IMR-90 (cell line): ENCODE measurements at regions not wholly inside any gene's neighbourhood (a gene's known extent, or its start where the extent isn't known, plus 50 kb on each side); places are given as distances from the start of the nearest gene placed in this dataset.

Experiments used
- ATAC-seq: fragments of 200-7000 bp; cut with Tn5 transposase; 2 replicates; pipeline ENCODE4 v1.9.1; 2020; ENCODE audit warnings: low read depth, mild to moderate bottlenecking, moderate library complexity
- BruUV-seq: library from RNA; stranded (reverse); fragments of 400-500 nt; replicated peaks from 2 replicates; lab custom pipeline; 2021; lab: Mats Ljungman, UMichigan
- CTCF ChIA-PET: fragments of 300-600 bp; formaldehyde crosslinking; extraction: SDS; loops from one replicate; lab custom pipeline; 2021; ENCODE audit warnings: antibody characterized with exemption; lab: Yijun Ruan, JAX
- POLR2A ChIA-PET: fragments of 300-600 bp; sonication (Branson Sonifier 250); formaldehyde crosslinking; loops from one replicate; lab custom pipeline; 2022; ENCODE audit warnings: antibody characterized with exemption; ENCODE audit not compliant: unreplicated experiment; lab: Charles Lee
- DNase-seq: peaks from one replicate; pipeline ENCODE4 v3.0.0; 2013
- H2AFZ ChIP-seq: replicated peaks from 2 replicates; pipeline ENCODE3; 2013; ENCODE audit warnings: low read length, mild to moderate bottlenecking; ENCODE audit not compliant: poor library complexity
- H2AK5ac ChIP-seq: 2 replicates; pipeline ENCODE4 v1.6.1; 2013; ENCODE audit warnings: low read depth, low read length, inconsistent platforms
- H2AK9ac ChIP-seq: replicated peaks from 2 replicates; pipeline ENCODE3; 2013; ENCODE audit warnings: mild to moderate bottlenecking, low read depth, low read length, moderate library complexity; ENCODE audit not compliant: poor library complexity
- H2BK120ac ChIP-seq: 2 replicates; pipeline ENCODE4 v1.6.1; 2013; ENCODE audit warnings: low read depth, low read length, inconsistent platforms
- H2BK15ac ChIP-seq: 3 replicates; pipeline ENCODE4 v1.6.1; 2013; ENCODE audit warnings: low read depth, low read length, inconsistent platforms
- H2BK20ac ChIP-seq: 2 replicates; pipeline ENCODE4 v1.6.1; 2013; ENCODE audit warnings: low read depth, mild to moderate bottlenecking, inconsistent platforms, low read length, moderate library complexity
- H2BK5ac ChIP-seq: 2 replicates; pipeline ENCODE4 v1.6.1; 2013; ENCODE audit warnings: mild to moderate bottlenecking, low read depth, low read length, inconsistent platforms; ENCODE audit not compliant: poor library complexity, severe bottlenecking
- H3K14ac ChIP-seq: replicated peaks from 2 replicates; pipeline ENCODE4 v1.6.1; 2013; ENCODE audit warnings: low read depth, low read length, inconsistent platforms
- H3K18ac ChIP-seq: 2 replicates; pipeline ENCODE4 v1.6.1; 2013; ENCODE audit warnings: low read depth, low read length, control low read depth
- H3K23ac ChIP-seq: 2 replicates; pipeline ENCODE4 v1.6.1; 2013; ENCODE audit warnings: low read depth, low read length, inconsistent platforms
- H3K27ac ChIP-seq: 2 replicates; pipeline ENCODE4 v1.5.1; 2013; ENCODE audit warnings: mild to moderate bottlenecking, control low read depth, low read length; ENCODE audit not compliant: insufficient read depth
- H3K27me3 ChIP-seq: 2 replicates; pipeline ENCODE4 v1.6.1; 2013; ENCODE audit warnings: low read length; ENCODE audit not compliant: control insufficient read depth, insufficient read depth
- H3K36me3 ChIP-seq: 2 replicates; pipeline ENCODE4 v1.6.1; 2013; ENCODE audit warnings: low read length, mixed read lengths; ENCODE audit not compliant: control insufficient read depth, insufficient read depth
- H3K4ac ChIP-seq: 2 replicates; pipeline ENCODE4 v1.6.1; 2013; ENCODE audit warnings: low read depth, low read length, inconsistent platforms
- H3K4me1 ChIP-seq: 2 replicates; pipeline ENCODE4 v1.6.1; 2013; ENCODE audit warnings: low read length, mixed read lengths; ENCODE audit not compliant: control insufficient read depth, insufficient read depth
- H3K4me2 ChIP-seq: 2 replicates; pipeline ENCODE4 v1.6.1; 2013; ENCODE audit warnings: low read depth, mild to moderate bottlenecking, control low read depth, low read length, moderate library complexity
- H3K4me3 ChIP-seq: 2 replicates; pipeline ENCODE4 v1.5.1; 2013; ENCODE audit warnings: low read depth, mild to moderate bottlenecking, control low read depth, low read length, moderate library complexity; ENCODE audit not compliant: insufficient read depth
- H3K56ac ChIP-seq: 2 replicates; pipeline ENCODE4 v1.6.1; 2013; ENCODE audit warnings: low read length, inconsistent platforms; ENCODE audit not compliant: insufficient read depth; ENCODE audit errors: extremely low read depth
- H3K79me1 ChIP-seq, 2 experiments: 2 replicates each; pipeline ENCODE4 v1.6.1; 2013; ENCODE audit warnings: low read length in 2 of 2, inconsistent platforms in 1 of 2, low read depth in 1 of 2
- H3K9ac ChIP-seq: 2 replicates; pipeline ENCODE4 v1.6.1; 2013; ENCODE audit warnings: low read depth, low read length, control low read depth
- H3K9me1 ChIP-seq: 2 replicates; pipeline ENCODE4 v1.6.1; 2013; ENCODE audit warnings: low read length, inconsistent platforms; ENCODE audit not compliant: insufficient read depth
- H3K9me3 ChIP-seq: 2 replicates; pipeline ENCODE4 v1.6.1; 2013; ENCODE audit warnings: low read length; ENCODE audit not compliant: control insufficient read depth, insufficient read depth
- H4K20me1 ChIP-seq: 2 replicates; pipeline ENCODE4 v1.6.1; 2013; ENCODE audit warnings: low read length, inconsistent platforms; ENCODE audit not compliant: insufficient read depth
- H4K5ac ChIP-seq: 2 replicates; pipeline ENCODE4 v1.6.1; 2013; ENCODE audit warnings: mild to moderate bottlenecking, low read depth, low read length, control low read depth
- H4K8ac ChIP-seq, 2 experiments: 2 replicates each; pipeline ENCODE4 v1.6.1; 2013; ENCODE audit warnings: low read depth in 2 of 2, low read length in 2 of 2, control low read depth in 1 of 2, inconsistent platforms in 1 of 2
- H4K91ac ChIP-seq: 2 replicates; pipeline ENCODE4 v1.6.1; 2013; ENCODE audit warnings: low read depth, low read length, inconsistent platforms; ENCODE audit not compliant: insufficient read depth
- BHLHE40 ChIP-seq: fragments of 150-350 bp; IDR thresholded peaks from 2 replicates; pipeline ENCODE4 v1.6.1; 2016; ENCODE audit warnings: mild to moderate bottlenecking, low read depth, low read length
- CEBPB ChIP-seq: IDR thresholded peaks from 2 replicates; pipeline ENCODE4 v1.6.1; 2012; ENCODE audit warnings: low read depth, low read length, improper control_type of control experiment
- CHD1 ChIP-seq: IDR thresholded peaks from 2 replicates; pipeline ENCODE4 v1.6.1; 2012; ENCODE audit warnings: low read depth, low read length, improper control_type of control experiment
- ELK1 ChIP-seq: fragments of 150-350 bp; IDR thresholded peaks from 2 replicates; pipeline ENCODE4 v1.6.1; 2016; ENCODE audit warnings: low read depth, mild to moderate bottlenecking, low read length, moderate library complexity, borderline replicate concordance
- FOS ChIP-seq: fragments of 150-350 bp; IDR thresholded peaks from 2 replicates; pipeline ENCODE4 v1.6.1; 2016; ENCODE audit warnings: low read depth, low read length
- MAFK ChIP-seq: IDR thresholded peaks from 2 replicates; pipeline ENCODE4 v1.6.1; 2012; ENCODE audit warnings: low read depth, low read length, improper control_type of control experiment
- MAZ ChIP-seq: IDR thresholded peaks from 2 replicates; pipeline ENCODE4 v1.6.1; 2012; ENCODE audit warnings: low read depth, mild to moderate bottlenecking, low read length, improper control_type of control experiment, moderate library complexity, borderline replicate concordance
- MXI1 ChIP-seq: IDR thresholded peaks from 2 replicates; pipeline ENCODE4 v1.6.1; 2012; ENCODE audit warnings: low read depth, mild to moderate bottlenecking, low read length, moderate library complexity, borderline replicate concordance
- NFE2L2 ChIP-seq: fragments of 150-350 bp; IDR thresholded peaks from 2 replicates; pipeline ENCODE4 v1.6.1; 2016; ENCODE audit warnings: low read depth, mild to moderate bottlenecking, low read length
- POLR2A ChIP-seq: IDR thresholded peaks from 2 replicates; pipeline ENCODE4 v1.6.1; 2012; ENCODE audit warnings: mild to moderate bottlenecking, low read depth, low read length
- RAD21 ChIP-seq: IDR thresholded peaks from 2 replicates; pipeline ENCODE4 v1.6.1; 2012; ENCODE audit warnings: low read length, improper control_type of control experiment
- RCOR1 ChIP-seq: IDR thresholded peaks from 2 replicates; pipeline ENCODE4 v1.6.1; 2012; ENCODE audit warnings: mild to moderate bottlenecking, low read length, improper control_type of control experiment; ENCODE audit not compliant: insufficient replicate concordance
- RFX5 ChIP-seq: IDR thresholded peaks from 2 replicates; pipeline ENCODE4 v1.8.0; 2012; ENCODE audit warnings: low read depth, mild to moderate bottlenecking, low read length, moderate library complexity
- SMC3 ChIP-seq: fragments of 150-350 bp; IDR thresholded peaks from 2 replicates; pipeline ENCODE4 v1.6.1; 2016; ENCODE audit warnings: low read depth, mild to moderate bottlenecking, antibody characterized with exemption, low read length, moderate library complexity
- WGBS, 2 experiments: methylation state at CpG; one replicate each; pipeline versions ENCODE4 v1.1.5 to v1.1.7; 2013; ENCODE audit warnings: missing lambda C conversion rate in 2 of 2; ENCODE audit not compliant: insufficient read length in 1 of 2; ENCODE audit errors: extremely low coverage in 2 of 2; 5-methylcytosine and 5-hydroxymethylcytosine counted together
- dilution Hi-C: fragments of 300-500 bp; cut with HindIII; formaldehyde crosslinking; loops from one replicate; pipeline ENCODE4 v1.14.3; 2018; ENCODE audit warnings: low sequenced_read_pairs; ENCODE audit not compliant: unreplicated experiment
- in situ Hi-C: fragments of 300-500 bp; cut with MboI; formaldehyde crosslinking; loops from 3 replicates; pipeline ENCODE4 v1.14.3; 2019; ENCODE audit warnings: low sequenced_read_pairs, inconsistent platforms, mixed read lengths
- intact Hi-C: fragments of 100-400 bp; cut with micrococcal nuclease; formaldehyde crosslinking; loops from 2 replicates; pipeline ENCODE4 v1.10.0; 2022
- TF ChIP-seq, protein P1 (sequence below): conservative IDR thresholded peaks from 2 replicates; pipeline ENCODE4 v1.5.1; 2012; ENCODE audit warnings: mild to moderate bottlenecking, low read depth, low read length, improper control_type of control experiment
- TF ChIP-seq, protein P2 (sequence below): fragments of 150-350 bp; IDR thresholded peaks from 2 replicates; pipeline ENCODE4 v1.6.1; 2017; ENCODE audit warnings: mild to moderate bottlenecking, antibody characterized with exemption, low read length, low read depth

DNA sequence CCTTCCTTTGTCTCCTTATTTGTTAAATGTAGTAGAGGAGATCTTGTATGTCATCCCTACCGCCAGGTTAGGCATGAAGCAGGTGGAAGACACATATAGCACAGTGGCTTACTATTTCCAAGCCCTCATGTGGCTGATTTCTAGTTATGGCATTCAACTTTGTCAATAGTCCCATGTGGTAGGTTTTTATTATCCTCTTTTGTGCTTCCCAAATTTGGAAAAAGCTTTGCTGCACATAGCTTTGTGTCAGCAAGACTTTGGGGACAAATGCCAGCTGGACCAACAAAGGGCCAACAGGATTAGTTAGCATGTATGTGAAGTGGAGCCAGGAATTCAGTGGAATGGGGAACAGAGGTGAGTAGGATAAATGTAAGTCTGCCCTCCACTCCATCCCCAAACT, 276.3 kb downstream of the PSAT1 start:
- Histone ChIP-seq H3K27ac (no peak overlapping the region), H2AK9ac (no peak overlapping the region), H3K27me3 (no peaks in the 10 kb centered on the region; the same call in 1 of the 2 replicates), H3K9me3 (no peaks in the 10 kb centered on the region), H3K56ac (no peak overlapping the region), H2BK20ac (no peak overlapping the region), H3K23ac (no peak overlapping the region), H3K18ac (no peak overlapping the region), H2BK5ac (no peak overlapping the region), H3K36me3 (no peaks in the 10 kb centered on the region), H2BK15ac (no peak overlapping the region), H4K91ac (no peak overlapping the region), H3K4ac (no peak overlapping the region), H2AK5ac (no peak overlapping the region), H3K9me1 (no peaks in the 10 kb centered on the region), H2BK120ac (no peak overlapping the region), H4K20me1 (no peaks in the 10 kb centered on the region), H3K4me2 (no peak overlapping the region), H3K14ac (no peak overlapping the region), H3K79me1 (no peaks in the 10 kb centered on the region), H4K5ac (no peak overlapping the region), H2AFZ (no peak overlapping the region), H3K9ac (no peak overlapping the region), H3K4me1 (peaks cover 2% of the 10 kb centered on the region; the same call in 1 of the 2 replicates), H4K8ac (no peak overlapping the region), H3K4me3 (no peak overlapping the region)
- intact Hi-C loops (no loop called here), in situ Hi-C loops (no loop called here), dilution Hi-C loops (no loop called here)
- no CpG with 5 or more reads among the region's 1 CpG for WGBS, 2 experiments
- BruUV-seq: no TSS peak
- TF ChIP-seq RCOR1 (no peak), POLR2A (no peak), MXI1 (no peak), BHLHE40 (no peak), MAZ (no peak), FOS (no peak), NFE2L2 (no peak), CHD1 (no peak), RFX5 (no peak), CEBPB (no peak), RAD21 (no peak), MAFK (no peak), SMC3 (no peak), ELK1 (no peak)
- TF ChIP-seq, protein P1, sequence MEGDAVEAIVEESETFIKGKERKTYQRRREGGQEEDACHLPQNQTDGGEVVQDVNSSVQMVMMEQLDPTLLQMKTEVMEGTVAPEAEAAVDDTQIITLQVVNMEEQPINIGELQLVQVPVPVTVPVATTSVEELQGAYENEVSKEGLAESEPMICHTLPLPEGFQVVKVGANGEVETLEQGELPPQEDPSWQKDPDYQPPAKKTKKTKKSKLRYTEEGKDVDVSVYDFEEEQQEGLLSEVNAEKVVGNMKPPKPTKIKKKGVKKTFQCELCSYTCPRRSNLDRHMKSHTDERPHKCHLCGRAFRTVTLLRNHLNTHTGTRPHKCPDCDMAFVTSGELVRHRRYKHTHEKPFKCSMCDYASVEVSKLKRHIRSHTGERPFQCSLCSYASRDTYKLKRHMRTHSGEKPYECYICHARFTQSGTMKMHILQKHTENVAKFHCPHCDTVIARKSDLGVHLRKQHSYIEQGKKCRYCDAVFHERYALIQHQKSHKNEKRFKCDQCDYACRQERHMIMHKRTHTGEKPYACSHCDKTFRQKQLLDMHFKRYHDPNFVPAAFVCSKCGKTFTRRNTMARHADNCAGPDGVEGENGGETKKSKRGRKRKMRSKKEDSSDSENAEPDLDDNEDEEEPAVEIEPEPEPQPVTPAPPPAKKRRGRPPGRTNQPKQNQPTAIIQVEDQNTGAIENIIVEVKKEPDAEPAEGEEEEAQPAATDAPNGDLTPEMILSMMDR: no peak
- TF ChIP-seq, protein P2, sequence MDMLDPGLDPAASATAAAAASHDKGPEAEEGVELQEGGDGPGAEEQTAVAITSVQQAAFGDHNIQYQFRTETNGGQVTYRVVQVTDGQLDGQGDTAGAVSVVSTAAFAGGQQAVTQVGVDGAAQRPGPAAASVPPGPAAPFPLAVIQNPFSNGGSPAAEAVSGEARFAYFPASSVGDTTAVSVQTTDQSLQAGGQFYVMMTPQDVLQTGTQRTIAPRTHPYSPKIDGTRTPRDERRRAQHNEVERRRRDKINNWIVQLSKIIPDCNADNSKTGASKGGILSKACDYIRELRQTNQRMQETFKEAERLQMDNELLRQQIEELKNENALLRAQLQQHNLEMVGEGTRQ: no peak
- DNase-seq (no peak), ATAC-seq (no peak)
- POLR2A ChIA-PET: no interaction called here
- CTCF ChIA-PET: no interaction called here
